ENCODE measurements at regions not wholly inside any gene's neighbourhood (a gene's known extent, or its start where the extent isn't known, plus 50 kb on each side); places are given as distances from the start of the nearest gene placed in this dataset.
"Not testable (repeated sequence)": the region's sequence is repeated elsewhere in the genome, so short reads cannot be mapped to it uniquely, and the experiment has no call there.

GRCh38 chr13:54092686-54093085 lies 1064.1 kb downstream of the OLFM4 start:
- peaks cover 26% of the 10 kb centered on the region for H3K9me3 Mint-ChIP-seq
- no peaks in the 10 kb centered on the region for H3K36me3 Mint-ChIP-seq (ENCODE audit: insufficient read depth)
- H3K4me1 Mint-ChIP-seq = no peaks in the 10 kb centered on the region
- H3K27me3 Mint-ChIP-seq = no peaks in the 10 kb centered on the region
- ATAC-seq (replicated peaks; ENCODE audit: extremely low read depth, poor library complexity, severe bottlenecking) = no peak
- no peak overlapping the region for H3K4me3 Mint-ChIP-seq
- DNase-seq (ENCODE audit: low spot score in 2 of 2) = no peak
- H3K27ac Mint-ChIP-seq (ENCODE audit: low read depth) = no peak overlapping the region

- DNase-seq (ENCODE audit: low spot score in 2 of 2) (no peak), ATAC-seq (replicated peaks; ENCODE audit: extremely low read depth, poor library complexity, severe bottlenecking) (no peak)
- no peak overlapping the region for H3K27ac Mint-ChIP-seq (ENCODE audit: low read depth)
- H3K27me3 Mint-ChIP-seq = no peaks in the 10 kb centered on the region
- H3K4me3 Mint-ChIP-seq = no peak overlapping the region
- H3K36me3 Mint-ChIP-seq (ENCODE audit: insufficient read depth) = no peaks in the 10 kb centered on the region
- H3K9me3 Mint-ChIP-seq = peaks cover 15% of the 10 kb centered on the region
- H3K4me1 Mint-ChIP-seq = no peaks in the 10 kb centered on the region
Observed at GRCh38 chr13:54110597-54110996, 1082.0 kb downstream of the OLFM4 start.

GRCh38 chr13:54124700-54125099 lies 1096.1 kb downstream of the OLFM4 start:
- no peak for ATAC-seq (replicated peaks; ENCODE audit: extremely low read depth, poor library complexity, severe bottlenecking)
- Mint-ChIP-seq H3K27me3 (no peaks in the 10 kb centered on the region), H3K27ac (ENCODE audit: low read depth) (no peak overlapping the region), H3K36me3 (ENCODE audit: insufficient read depth) (no peaks in the 10 kb centered on the region), H3K4me3 (no peak overlapping the region), H3K9me3 (peaks cover 30% of the 10 kb centered on the region), H3K4me1 (no peaks in the 10 kb centered on the region)
- no peak for DNase-seq (ENCODE audit: low spot score in 2 of 2)

- not testable (repeated sequence) for H3K36me3 Mint-ChIP-seq (ENCODE audit: insufficient read depth); H3K4me1 Mint-ChIP-seq
Observed at GRCh38 chr13:54130931-54131330, 1102.3 kb downstream of the OLFM4 start.

DNA sequence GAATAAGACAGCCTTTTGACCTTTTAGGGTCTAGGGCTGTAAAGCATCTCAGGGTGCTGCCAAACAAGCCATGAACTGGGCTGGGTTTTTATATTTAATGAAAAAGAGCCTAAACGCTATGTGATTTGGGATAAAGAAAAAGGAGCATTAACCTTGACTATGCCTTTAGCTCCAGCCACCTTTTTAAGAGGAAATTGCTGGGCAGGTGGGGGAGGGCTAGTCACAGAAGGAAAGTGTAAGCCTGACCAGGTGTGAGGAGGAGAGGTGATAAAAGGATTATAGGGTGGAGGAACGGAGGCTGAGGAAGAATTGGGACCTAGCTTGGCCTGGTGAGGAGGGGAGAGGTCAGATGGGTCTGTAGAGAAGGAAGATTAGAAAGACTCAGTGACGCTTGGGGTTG lies 1102.8 kb downstream of the OLFM4 start:
- H3K4me3 Mint-ChIP-seq; H3K4me1 Mint-ChIP-seq; H3K36me3 Mint-ChIP-seq (ENCODE audit: insufficient read depth); H3K27me3 Mint-ChIP-seq; DNase-seq (ENCODE audit: low spot score in 2 of 2); H3K27ac Mint-ChIP-seq (ENCODE audit: low read depth); ATAC-seq (replicated peaks; ENCODE audit: extremely low read depth, poor library complexity, severe bottlenecking): not testable (repeated sequence)
- H3K9me3 Mint-ChIP-seq = peaks cover 47% of the 10 kb centered on the region

More at GRCh38 chr13:54130931-54131330, 1102.3 kb downstream of the OLFM4 start:
- H3K27me3 Mint-ChIP-seq; DNase-seq (ENCODE audit: low spot score in 2 of 2); ATAC-seq (replicated peaks; ENCODE audit: extremely low read depth, poor library complexity, severe bottlenecking); H3K27ac Mint-ChIP-seq (ENCODE audit: low read depth); H3K4me3 Mint-ChIP-seq: not testable (repeated sequence)
- H3K9me3 Mint-ChIP-seq = peaks cover 49% of the 10 kb centered on the region

GRCh38 chr13:54132127-54132526 lies 1103.5 kb downstream of the OLFM4 start:
- H3K27ac Mint-ChIP-seq (ENCODE audit: low read depth); ATAC-seq (replicated peaks; ENCODE audit: extremely low read depth, poor library complexity, severe bottlenecking); H3K4me1 Mint-ChIP-seq; H3K4me3 Mint-ChIP-seq; DNase-seq (ENCODE audit: low spot score in 2 of 2); H3K36me3 Mint-ChIP-seq (ENCODE audit: insufficient read depth); H3K27me3 Mint-ChIP-seq: not testable (repeated sequence)
- H3K9me3 Mint-ChIP-seq = peaks cover 50% of the 10 kb centered on the region

- H3K4me1 Mint-ChIP-seq; H3K27me3 Mint-ChIP-seq; H3K36me3 Mint-ChIP-seq (ENCODE audit: insufficient read depth); ATAC-seq (replicated peaks; ENCODE audit: extremely low read depth, poor library complexity, severe bottlenecking); H3K4me3 Mint-ChIP-seq; H3K27ac Mint-ChIP-seq (ENCODE audit: low read depth); DNase-seq (ENCODE audit: low spot score in 2 of 2): not testable (repeated sequence)
- peaks cover 47% of the 10 kb centered on the region for H3K9me3 Mint-ChIP-seq
Observed at GRCh38 chr13:54132720-54133119, 1104.1 kb downstream of the OLFM4 start.

- H3K9me3 Mint-ChIP-seq = peaks cover 44% of the 10 kb centered on the region
- no peak overlapping the region for H3K27ac Mint-ChIP-seq (ENCODE audit: low read depth)
- DNase-seq (ENCODE audit: low spot score in 2 of 2) (no peak), ATAC-seq (replicated peaks; ENCODE audit: extremely low read depth, poor library complexity, severe bottlenecking) (no peak)
- H3K36me3 Mint-ChIP-seq (ENCODE audit: insufficient read depth) = peaks cover 2% of the 10 kb centered on the region
- H3K4me1 Mint-ChIP-seq = no peaks in the 10 kb centered on the region
- H3K4me3 Mint-ChIP-seq = no peak overlapping the region
- H3K27me3 Mint-ChIP-seq = no peaks in the 10 kb centered on the region
Observed at GRCh38 chr13:54133746-54134145, 1105.1 kb downstream of the OLFM4 start.

- Mint-ChIP-seq H3K27me3 (no peaks in the 10 kb centered on the region), H3K36me3 (ENCODE audit: insufficient read depth) (peaks cover 1% of the 10 kb centered on the region), H3K9me3 (peaks cover 39% of the 10 kb centered on the region), H3K4me1 (no peaks in the 10 kb centered on the region), H3K4me3 (no peak overlapping the region), H3K27ac (ENCODE audit: low read depth) (no peak overlapping the region)
- no peak for DNase-seq (ENCODE audit: low spot score in 2 of 2)
- ATAC-seq (replicated peaks; ENCODE audit: extremely low read depth, poor library complexity, severe bottlenecking) = no peak
Observed at GRCh38 chr13:54144828-54145227, 1116.2 kb downstream of the OLFM4 start.

GRCh38 chr13:54150851-54151250 lies 1122.2 kb downstream of the OLFM4 start:
- H3K27me3 Mint-ChIP-seq = no peaks in the 10 kb centered on the region

GRCh38 chr13:54162069-54162468 lies 1133.5 kb downstream of the OLFM4 start:
- Mint-ChIP-seq H3K4me1 (no peaks in the 10 kb centered on the region), H3K4me3 (no peak overlapping the region), H3K27me3 (no peaks in the 10 kb centered on the region), H3K9me3 (peaks cover 29% of the 10 kb centered on the region), H3K36me3 (ENCODE audit: insufficient read depth) (no peaks in the 10 kb centered on the region), H3K27ac (ENCODE audit: low read depth) (no peak overlapping the region)
- DNase-seq (ENCODE audit: low spot score in 2 of 2) (no peak), ATAC-seq (replicated peaks; ENCODE audit: extremely low read depth, poor library complexity, severe bottlenecking) (no peak)

More at GRCh38 chr13:54150851-54151250, 1122.2 kb downstream of the OLFM4 start:
- Mint-ChIP-seq H3K4me3 (no peak overlapping the region), H3K4me1 (no peaks in the 10 kb centered on the region), H3K9me3 (peaks cover 15% of the 10 kb centered on the region), H3K36me3 (ENCODE audit: insufficient read depth) (no peaks in the 10 kb centered on the region), H3K27ac (ENCODE audit: low read depth) (no peak overlapping the region)
- no peak for DNase-seq (ENCODE audit: low spot score in 2 of 2)
- ATAC-seq (replicated peaks; ENCODE audit: extremely low read depth, poor library complexity, severe bottlenecking) = no peak

DNA sequence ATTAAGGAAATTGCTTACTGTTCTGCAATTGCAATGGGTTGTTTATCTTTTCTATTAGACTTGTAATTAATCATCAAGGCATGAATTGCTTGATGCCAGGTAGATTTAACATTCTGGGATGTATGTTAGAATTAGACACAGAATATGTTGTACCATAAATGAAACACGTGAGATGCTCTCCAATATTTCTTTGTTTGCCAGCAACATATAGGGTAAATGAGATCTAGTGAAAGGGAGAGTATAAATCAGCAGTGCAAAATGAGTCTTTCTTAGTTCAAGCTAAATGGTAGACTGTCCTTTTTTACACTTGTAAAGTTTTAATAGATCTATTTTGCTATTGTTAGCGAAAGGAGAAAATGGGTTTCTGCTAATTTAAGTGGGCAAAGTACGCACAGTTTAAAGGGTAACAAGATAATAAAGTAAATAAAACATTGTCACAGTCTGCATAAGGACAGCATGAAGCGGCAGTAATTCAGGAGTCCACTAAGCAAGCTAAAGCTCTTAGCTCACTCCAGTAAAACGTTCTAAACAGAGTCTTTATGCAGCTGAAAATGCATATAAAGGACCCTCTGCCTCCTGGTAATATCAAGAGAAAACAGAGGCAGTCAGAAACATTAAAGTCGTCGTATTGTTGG lies 1137.1 kb downstream of the OLFM4 start:
- Mint-ChIP-seq H3K27ac (ENCODE audit: low read depth) (no peak overlapping the region), H3K4me1 (no peaks in the 10 kb centered on the region), H3K27me3 (no peaks in the 10 kb centered on the region), H3K36me3 (ENCODE audit: insufficient read depth) (no peaks in the 10 kb centered on the region), H3K4me3 (no peak overlapping the region), H3K9me3 (peaks cover 17% of the 10 kb centered on the region)
- DNase-seq (ENCODE audit: low spot score in 2 of 2) (no peak), ATAC-seq (replicated peaks; ENCODE audit: extremely low read depth, poor library complexity, severe bottlenecking) (no peak)

DNA sequence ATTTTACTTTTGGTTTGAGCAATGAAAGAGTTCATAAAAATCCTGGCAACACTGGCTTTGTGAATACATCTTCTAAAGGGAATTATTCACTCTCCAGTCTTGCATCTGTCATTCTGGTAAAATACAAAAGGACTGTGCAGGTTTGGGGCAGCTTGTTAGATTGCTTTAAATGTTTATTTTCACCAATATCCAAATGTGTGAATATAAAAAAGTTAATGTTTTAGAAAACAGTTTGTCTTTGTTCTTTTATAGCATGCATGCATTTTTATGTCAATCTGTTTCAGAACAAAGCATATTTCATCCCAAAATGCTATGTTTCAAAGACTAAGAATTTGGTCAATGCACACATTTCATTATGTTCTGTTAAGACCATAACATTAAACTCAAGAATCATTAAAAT lies 1145.4 kb downstream of the OLFM4 start:
- DNase-seq (ENCODE audit: low spot score in 2 of 2) = no peak
- no peak overlapping the region for H3K27ac Mint-ChIP-seq (ENCODE audit: low read depth)
- H3K27me3 Mint-ChIP-seq = no peaks in the 10 kb centered on the region
- H3K4me3 Mint-ChIP-seq = no peak overlapping the region
- peaks cover 5% of the 10 kb centered on the region for H3K9me3 Mint-ChIP-seq
- no peak for ATAC-seq (replicated peaks; ENCODE audit: extremely low read depth, poor library complexity, severe bottlenecking)
- no peaks in the 10 kb centered on the region for H3K36me3 Mint-ChIP-seq (ENCODE audit: insufficient read depth)
- no peaks in the 10 kb centered on the region for H3K4me1 Mint-ChIP-seq

Data from central memory CD8-positive, alpha-beta T cell (primary cell).